ENCODE measurements at regions not wholly inside any gene's neighbourhood (a gene's known extent, or its start where the extent isn't known, plus 50 kb on each side); places are given as distances from the start of the nearest gene placed in this dataset.
"Not testable (repeated sequence)": the region's sequence is repeated elsewhere in the genome, so short reads cannot be mapped to it uniquely, and the experiment has no call there.

DNA sequence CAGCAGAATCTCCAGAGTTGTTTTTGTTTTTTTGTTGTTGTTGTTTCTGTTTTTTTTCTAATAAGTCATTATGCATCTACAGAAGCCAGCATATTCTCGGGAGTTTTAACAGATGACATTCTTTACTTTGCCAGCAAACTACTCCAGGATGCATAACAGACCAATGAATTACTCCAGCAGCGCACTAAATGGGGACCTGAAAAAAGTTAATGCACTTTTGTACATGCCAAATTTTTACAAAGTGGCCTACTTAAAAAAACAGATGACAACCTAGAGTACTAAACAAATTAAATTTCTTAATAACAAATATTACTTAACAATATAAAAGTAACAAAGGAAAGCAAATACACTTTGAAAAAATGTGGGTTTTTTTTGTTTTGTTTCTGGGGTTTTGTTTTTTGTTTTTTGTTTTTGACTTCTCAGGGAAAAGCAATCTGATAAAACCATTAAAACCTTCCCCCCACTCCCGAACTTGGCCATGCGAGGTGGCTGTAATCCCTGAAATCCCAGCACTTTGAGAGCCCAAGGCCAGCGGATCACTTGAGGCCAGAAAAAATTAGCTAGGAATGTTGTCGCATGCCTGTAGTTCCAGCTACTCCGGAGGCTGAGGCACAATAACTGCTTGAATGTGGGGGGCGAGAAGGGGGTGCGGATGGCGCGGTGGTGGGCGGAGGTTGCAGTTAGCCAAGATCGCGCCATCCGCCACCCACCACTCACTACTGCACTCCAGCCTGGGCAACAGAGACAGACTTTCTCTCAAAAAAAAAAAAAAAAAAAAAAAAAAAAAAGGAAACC, 352.4 kb downstream of the CETN3 start:
- no peak for DNase-seq (ENCODE audit: low spot score)

DNA sequence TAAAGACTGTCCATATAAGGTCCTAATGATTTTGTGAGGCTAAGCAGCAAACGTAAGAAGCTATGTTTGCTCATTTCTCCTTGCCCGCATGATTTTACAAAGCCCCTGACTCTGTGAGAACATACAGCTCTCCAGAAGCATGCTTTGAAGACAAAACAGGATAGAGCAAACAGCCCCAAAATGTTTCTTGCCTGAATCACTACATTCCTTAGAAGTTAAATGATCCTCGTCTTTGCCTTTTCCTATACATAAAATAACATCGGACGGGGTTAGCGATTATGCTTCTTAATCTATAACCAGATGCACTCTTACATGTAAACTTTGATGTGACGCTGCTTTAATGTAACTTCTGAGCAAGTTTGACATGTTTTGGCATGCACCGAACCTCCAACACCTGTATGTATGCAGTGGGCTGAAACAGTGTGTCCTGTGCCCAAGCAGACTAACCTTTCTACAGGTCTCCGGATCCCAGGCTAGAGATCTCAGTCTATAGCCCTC, 353.7 kb downstream of the CETN3 start:
- DNase-seq (ENCODE audit: low spot score), result no peak

DNA sequence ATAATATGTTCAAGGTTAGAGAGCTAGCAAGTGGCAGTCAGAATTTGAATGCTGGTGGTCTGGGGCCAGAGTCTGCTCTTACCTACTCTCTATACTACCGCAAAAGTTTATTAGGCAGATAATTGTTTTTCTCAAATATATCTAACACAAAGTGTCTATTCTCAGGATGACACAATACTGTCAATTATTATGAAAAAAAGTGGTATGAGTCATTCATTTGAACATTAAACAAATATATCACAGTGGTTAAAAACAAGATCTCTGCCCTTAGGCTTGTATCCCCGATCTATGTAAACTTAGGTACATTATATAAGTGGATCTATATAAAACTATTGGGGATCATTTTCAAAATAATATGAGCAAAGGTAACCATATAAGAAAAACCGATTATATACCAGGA, 354.9 kb downstream of the CETN3 start:
- DNase-seq (ENCODE audit: low spot score), result no peak

DNA sequence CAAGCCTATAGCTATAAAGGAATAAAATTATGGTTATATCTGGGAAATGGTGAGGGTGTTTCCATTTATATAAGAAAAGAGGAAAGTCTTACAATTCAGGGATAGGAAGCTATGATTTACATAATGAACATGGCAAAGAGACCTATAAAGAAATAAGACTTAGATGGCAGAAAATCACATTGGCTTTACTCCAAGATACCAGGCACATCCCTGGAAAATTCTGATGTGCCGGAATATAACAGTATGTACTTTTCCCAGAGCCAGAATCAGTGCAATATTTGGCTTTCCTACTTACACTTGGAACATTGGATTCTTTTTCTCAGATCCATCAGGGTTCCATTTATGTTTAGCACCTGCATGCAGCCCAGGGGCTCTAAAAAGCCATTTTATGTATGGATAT, 357.8 kb downstream of the CETN3 start:
- no peak for DNase-seq (ENCODE audit: low spot score)

DNA sequence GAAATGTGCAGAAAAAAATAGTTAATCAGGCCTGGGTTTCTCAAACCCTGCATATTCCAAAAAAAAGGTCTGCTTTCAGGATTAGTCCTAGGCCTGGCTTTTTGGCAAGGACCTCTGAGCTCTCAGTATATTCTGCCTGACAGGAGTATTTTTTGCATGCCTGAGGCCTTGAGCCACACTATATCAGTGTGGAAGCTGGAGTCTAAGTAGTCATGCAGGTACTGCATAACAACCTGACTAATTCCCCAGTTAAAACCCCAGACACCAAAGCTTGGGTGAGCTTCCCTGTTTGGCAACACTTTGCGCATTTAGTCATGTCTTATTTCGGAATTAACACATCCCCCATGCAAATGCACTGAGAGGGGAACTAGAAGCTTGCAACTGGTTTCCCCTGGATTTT, 359.5 kb downstream of the CETN3 start:
- no peak for DNase-seq (ENCODE audit: low spot score)

DNA sequence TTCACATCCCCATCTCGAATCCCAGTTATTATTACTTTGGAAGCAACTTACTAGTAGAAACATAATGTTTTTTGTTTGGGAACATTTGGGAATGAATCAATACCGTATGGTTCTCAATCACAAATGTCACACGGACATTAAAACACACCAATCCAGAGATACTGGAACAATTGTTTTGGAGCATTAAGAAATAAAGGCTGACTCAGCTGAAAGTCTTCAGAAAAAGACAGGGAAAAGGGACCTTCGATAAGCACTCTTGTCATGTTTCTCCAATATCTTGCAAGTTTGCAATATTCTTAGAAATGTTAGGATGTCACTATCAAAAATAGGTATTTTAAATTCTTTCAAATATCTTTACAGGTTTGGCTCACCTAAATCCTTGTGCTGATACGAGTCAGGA, 362.4 kb downstream of the CETN3 start:
- no peak for DNase-seq (ENCODE audit: low spot score)

DNA sequence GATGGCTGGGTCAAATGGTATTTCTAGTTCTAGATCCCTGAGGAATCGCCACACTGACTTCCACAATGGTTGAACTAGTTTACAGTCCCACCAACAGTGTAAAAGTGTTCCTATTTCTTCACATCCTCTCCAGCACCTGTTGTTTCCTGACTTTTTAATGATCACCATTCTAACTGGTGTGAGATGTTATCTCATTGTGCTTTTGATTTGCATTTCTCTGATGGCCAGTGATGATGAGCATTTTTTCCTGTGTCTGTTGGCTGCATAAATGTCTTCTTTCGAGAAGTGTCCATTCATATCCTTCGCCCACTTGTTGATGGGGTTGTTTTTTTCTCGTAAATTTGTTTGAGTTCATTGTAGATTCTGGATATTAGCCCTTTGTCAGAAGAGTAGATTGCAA, 369.5 kb downstream of the CETN3 start:
- not testable (repeated sequence) for DNase-seq (ENCODE audit: low spot score)

DNA sequence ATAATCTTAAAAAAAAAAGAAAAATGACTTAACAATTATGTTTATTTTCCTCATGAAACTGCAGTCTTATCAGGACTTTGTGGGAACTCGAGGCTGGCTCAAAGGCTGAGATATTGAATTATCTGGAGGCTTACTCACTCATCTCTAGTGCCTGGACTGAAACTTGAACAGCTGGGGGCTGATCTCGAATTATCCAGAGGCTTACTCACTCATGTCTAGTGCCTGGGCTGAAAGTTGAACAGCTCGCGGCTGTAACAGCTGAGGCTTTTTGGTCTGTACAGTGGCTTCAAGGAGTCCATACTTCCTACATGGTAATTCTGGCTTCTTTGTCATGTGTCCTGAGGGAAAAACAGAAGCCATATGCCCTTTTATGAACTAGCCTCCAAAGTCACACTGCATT, 371.9 kb downstream of the CETN3 start:
- no peak for DNase-seq (ENCODE audit: low spot score)

DNA sequence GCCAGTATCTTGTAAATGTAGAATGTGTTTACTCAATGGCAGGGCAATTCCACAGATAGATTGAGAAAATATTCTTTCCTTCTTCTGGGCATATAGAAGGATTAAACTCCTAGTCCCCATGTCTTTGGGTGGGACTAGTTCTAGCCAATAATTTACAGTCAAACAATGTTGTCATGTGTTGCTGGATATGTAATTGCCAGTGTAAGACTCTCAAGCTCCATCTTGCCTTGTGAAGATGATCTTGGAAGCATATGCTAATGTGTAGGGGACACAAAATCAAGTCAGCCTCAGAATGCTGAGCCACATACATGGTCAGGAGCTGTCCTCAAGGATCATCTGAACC, 386.9 kb downstream of the CETN3 start:
- DNase-seq (ENCODE audit: low spot score), result no peak

DNA sequence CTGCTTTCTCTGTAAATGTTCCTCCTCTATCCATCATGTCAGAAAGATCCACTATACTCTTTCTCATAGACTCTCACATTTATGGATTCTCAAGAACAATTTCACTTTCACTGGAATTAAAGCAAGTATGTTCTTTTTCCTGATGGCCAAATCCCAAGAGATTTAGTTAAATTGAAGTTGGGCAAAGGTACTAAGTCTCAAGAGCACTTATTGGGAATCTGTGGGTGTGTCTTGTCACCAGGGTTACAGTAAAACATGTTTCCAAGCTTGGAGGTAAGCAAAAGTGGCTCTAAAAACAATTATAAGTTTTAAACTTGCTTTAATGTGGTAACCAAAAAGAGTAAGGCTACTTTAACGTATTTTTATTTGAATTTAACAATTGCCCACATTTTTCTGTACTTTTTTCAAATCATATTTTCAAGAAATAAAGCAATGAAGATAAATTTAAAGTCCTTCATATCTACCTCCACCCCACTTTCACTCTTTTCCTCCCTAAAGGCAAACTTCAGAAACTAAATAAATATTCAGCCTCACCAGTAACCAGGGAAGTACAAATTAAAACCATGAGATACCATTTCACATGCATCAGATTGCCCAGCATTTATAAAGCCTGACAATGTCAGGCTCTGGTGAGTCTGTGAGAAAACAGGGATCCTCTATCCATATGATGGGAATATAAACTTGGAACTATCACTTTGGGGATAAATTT, 387.4 kb downstream of the CETN3 start:
- no peak for DNase-seq (ENCODE audit: low spot score)

DNA sequence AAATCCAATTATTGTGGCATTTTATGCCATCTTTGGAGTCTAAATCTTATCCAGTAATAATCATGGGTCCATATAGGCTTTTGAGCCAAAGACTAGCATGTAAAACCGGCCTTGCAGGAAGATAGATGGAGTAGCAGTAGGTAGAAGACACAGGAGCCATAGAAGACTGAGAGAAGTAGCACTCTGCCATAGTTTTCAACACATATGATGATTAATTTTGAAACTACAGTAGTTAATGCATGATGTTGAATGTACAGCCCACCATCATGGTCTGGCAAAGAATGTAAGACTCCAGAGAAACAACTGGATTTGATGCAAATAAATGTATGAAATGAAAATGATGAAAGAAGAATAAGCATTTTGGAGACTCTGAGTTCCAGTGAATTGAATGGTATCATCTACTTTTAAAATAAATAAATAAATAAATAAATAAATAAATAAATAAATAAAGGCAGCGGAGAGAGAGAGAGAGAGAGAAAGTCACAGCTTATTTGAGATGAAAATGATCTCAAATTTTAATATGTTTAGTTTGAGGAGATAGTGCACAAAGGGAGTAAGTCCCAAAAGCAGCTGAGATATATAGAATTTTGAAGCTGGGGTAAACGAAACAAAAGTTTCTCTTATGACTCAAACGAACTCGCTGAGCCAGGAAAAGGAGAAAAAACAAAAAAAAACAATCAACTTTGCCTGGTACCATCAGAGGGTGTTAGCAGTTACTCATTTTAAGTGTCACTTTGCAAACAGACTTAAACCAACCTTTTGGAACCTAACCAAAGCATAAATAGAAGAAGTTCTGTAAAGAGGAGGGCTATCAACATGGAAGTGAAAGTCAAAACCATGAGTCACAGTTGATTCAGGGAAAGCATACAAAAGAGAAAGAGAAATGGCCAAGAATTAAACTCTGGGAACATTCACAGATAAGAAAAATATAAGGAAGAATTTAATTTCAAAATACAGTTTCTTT, 388.7 kb downstream of the CETN3 start:
- DNase-seq (ENCODE audit: low spot score), result no peak

DNA sequence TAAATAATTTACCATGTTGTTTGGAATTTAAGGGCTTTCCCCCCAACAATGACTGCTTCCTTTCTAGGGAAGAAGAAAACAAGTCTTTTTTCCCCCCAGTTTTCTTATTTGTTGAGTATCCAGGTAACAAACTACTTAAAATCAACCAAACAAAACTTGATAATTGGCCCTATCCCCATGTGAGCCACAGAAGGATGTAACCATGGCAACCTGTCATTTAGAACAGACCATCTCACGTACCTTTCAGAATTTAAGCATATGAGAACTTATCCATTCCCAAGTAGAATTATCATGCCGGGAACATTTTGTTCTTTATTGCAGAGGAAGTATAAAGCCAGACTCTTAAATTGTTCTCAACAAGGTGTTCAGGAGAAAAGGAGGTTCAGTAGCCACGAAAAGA, 392.3 kb downstream of the CETN3 start:
- DNase-seq (ENCODE audit: low spot score), result no peak

DNA sequence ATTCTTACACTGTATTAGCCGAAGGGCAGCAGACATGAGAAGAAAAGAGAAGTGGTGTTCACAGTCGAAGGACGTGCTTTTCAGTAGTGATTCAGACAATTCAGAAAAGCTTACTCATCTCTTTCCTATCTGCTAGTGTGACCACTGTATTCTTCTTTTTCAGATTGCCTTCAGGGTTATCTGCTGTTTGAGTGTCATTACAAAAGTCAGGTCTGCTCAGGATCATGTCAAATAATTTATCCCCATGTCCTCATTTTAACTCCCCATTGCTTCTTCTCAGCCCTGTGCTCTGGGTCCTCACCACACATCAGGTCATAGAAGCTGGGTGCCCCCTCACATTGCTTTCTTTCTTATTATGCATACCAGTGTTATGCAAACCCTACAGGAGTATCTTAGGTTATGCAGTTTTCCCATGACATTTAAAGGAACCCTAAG, 394.0 kb downstream of the CETN3 start:
- no peak for DNase-seq (ENCODE audit: low spot score)

DNA sequence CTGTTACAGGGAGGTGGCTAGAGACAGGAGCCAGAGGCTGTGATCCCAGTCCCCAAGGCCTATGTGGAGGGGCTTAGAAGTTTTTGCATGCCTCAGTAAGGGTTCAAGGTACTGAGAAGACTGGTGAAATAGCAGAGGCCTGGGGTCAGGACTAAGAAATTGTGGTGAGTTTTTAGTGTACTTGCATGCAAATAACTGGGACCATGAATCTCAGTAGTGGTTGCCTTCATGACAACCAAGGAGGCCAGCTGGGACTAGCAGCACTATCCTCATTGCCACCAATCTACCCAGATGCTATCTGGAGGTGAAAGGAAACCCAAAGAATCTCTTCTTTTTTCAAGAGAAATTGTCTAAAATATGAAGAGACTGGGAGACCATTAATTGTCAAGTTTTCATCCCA, 395.1 kb downstream of the CETN3 start:
- no peak for DNase-seq (ENCODE audit: low spot score)

DNA sequence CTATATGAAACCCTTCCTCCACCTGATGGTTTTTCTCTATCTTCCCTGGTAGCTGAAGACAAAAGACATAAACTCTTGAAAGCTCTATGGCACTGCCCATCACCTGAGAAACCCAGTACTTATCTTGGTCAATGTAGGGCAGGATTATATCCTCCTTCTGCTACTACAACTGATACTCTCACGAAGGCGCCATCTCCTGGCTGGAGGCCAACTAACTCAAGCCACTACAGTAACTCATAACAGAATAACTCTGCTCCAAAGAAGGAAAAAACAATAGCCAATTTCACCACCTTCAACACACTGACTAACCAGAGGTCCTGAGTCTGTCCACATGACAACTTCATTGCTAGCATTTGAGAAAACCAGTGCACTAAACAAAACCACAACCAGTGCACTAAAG, 409.2 kb downstream of the CETN3 start:
- DNase-seq (ENCODE audit: low spot score), result no peak

DNA sequence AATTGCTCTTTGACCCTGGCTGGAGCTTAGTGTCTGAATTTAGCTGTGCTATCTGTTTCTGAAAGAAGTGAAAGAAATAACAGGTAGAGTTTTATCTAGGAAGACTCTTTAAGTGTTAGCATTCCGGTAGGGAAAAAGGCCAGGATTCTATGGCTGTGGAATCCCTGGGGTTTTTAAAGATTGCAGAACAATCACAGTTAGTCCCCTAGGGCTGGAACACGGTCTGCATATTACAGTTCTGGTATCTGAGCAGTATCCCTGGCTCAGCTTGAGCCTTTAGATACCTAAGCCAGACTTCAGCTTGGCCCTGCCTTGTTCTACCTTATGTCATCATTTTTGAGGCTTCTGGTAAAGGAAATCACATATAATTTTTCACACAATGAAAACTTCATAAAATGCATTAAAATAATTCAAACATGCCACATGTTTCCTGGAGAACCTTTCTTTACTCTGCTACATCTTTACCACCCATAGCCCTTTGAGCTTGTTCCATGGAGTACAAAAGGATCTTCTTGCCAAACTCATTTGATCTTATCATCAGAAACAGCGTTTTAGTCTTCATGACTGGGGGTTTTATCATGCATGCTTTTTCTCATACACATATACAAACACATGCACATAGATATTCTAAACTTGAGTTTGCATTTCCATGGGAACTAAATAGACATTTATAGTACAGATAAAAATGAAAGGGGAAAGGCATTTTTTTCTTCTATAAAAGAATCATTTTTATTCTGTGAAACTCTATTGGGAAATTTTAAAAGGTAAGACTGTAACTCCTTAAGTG, 410.8 kb downstream of the CETN3 start:
- DNase-seq (ENCODE audit: low spot score), result no peak

DNA sequence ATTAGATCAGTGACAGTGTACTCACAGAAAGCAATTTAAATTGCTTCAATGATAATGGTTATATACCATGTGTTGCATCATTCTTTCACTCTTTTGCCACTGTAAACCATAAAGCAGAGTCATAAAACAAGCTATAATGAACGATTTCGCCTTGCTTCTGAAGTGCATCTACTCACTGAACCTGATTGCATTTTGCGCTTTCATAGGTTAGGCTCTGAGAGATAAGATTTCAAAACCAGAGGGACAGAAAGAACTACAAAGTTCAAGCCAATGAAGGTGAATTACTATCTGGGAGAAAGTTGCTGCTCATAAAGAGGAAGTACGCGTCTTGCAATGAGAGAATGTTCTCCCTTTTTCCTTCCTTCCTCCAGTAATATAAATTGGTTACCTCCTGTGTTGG, 412.7 kb downstream of the CETN3 start:
- DNase-seq (ENCODE audit: low spot score), result no peak

DNA sequence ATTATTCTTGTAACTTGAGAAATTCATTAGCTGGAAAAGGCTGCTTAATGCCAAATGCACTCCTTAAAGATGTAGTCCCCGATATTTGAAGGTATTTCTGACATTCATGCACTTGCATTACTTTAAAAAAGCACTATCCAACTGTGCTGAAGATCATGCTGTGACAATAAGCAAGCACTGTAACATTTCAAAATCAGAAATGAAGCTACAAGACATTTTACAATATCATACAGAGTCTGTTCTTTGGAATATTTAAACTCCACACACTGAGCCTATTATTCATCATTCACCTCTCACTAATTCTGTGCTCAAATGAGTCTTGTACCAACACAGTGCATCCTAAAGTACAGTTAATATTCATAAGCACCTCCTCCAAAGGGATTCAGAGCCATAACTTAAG, 413.2 kb downstream of the CETN3 start:
- no peak for DNase-seq (ENCODE audit: low spot score)

DNA sequence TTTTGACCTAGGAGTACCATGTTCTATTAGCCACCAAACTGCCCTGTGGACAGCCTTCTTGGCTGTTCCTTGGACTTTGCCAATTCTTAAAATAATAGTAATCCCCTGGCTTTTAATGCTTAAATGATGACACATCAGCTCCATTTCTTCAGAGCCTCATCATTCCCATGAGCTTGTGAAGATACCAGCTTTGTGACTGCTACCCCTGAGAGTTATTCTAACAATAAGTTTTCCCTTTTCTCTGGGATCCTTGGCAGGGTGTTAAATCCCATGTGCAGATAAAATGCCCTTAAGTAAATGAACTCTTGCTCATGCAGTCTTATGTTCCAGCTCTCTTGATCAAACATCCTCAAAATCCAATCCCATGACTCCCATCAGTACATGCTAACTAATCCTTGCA, 415.3 kb downstream of the CETN3 start:
- DNase-seq (ENCODE audit: low spot score), result no peak

DNA sequence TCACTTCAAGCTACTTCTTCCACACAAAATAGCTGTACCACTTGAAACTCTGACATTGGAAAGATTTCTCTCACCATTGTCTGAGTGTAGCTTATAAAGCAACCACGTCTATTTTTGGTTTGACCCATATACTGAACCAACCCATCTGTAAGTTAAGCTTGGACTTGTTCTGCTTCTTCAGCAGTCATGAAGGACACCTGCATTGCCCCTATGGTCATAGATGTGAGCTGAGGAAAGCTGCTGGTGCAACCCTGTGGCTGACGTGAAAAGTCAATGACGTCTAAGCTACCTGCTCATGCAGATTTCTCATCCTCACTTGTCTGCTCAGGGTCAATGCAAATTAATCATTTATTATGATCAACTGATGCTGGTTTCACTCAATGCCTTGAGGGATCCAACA, 417.4 kb downstream of the CETN3 start:
- no peak for DNase-seq (ENCODE audit: low spot score)

DNA sequence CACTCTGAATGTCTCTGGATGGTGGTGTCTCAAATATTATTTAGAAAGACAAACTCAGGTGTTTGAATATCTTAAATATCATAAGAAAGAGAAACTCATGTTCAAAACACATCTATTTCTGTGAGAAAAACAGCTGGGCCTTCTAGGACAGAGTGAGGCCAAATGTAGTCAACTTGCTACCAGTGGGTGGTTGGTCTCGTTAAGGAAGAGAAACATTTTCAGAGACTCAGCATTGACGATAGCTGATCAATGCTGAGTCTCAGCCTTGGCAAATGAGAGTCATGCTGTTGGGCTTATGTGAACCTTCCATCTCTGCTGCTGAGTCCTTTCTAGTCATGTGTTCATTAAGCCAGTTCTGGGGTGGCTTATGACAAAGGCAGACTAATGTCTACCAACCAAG, 418.0 kb downstream of the CETN3 start:
- DNase-seq (ENCODE audit: low spot score), result no peak

DNA sequence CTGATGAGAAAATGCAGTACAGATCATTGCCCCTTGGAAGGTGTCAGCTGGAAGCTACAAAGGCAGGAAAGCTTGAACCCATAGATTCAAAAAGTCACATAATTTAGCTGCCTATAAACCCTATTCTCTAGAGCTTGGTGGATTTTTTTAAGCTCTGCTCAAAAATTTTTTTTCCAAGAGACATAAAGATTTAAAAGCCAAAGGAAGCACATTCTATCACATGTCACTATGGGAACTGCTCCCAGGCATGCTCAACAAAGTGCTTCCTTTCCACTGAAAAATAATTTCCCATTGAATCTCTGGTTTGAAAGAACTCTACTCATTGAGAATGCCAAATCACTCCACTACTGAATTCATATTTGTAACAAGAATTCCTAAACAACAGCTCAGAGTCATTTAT, 419.8 kb downstream of the CETN3 start:
- no peak for DNase-seq (ENCODE audit: low spot score)

Measured in hematopoietic multipotent progenitor cell treated with erythropoietin and hydrocortisone succinate and interleukin-3 and kit ligand, for 17 days (in vitro differentiated cells).